Vagina (tissue), 2 donors: ENCODE measurements at regions not wholly inside any gene's neighbourhood (a gene's known extent, or its start where the extent isn't known, plus 50 kb on each side); places are given as distances from the start of the nearest gene placed in this dataset.

Experiments used
- POLR2A ChIP-seq, 2 donors: fragments of 450-650 bp; IDR thresholded peaks; one replicate each; pipeline ENCODE4 v1.6.1; 2017; ENCODE audit warnings: antibody characterized with exemption in 2 of 2, mild to moderate bottlenecking in 2 of 2, moderate library complexity in 2 of 2
- POLR2AphosphoS5 ChIP-seq, 2 donors: sonication (generic); formaldehyde crosslinking; IDR thresholded peaks; one replicate each; pipeline ENCODE4 v1.9.0; 2017; ENCODE audit warnings: antibody characterized with exemption in 2 of 2, mild to moderate bottlenecking in 2 of 2, low read depth in 1 of 2; ENCODE audit not compliant: insufficient read depth in 1 of 2
- TF ChIP-seq, protein P1 (sequence below), 3 experiments: fragments of 450-650 bp in 2 of 3; fragments of 200-600 bp in 1 of 3; sonication (generic) in 1 of 3; IDR thresholded peaks; one replicate each; pipeline ENCODE4 v1.5.1; 2017 to 2019; ENCODE audit warnings: antibody characterized with exemption in 3 of 3, mild to moderate bottlenecking in 2 of 3, moderate library complexity in 2 of 3

DNA sequence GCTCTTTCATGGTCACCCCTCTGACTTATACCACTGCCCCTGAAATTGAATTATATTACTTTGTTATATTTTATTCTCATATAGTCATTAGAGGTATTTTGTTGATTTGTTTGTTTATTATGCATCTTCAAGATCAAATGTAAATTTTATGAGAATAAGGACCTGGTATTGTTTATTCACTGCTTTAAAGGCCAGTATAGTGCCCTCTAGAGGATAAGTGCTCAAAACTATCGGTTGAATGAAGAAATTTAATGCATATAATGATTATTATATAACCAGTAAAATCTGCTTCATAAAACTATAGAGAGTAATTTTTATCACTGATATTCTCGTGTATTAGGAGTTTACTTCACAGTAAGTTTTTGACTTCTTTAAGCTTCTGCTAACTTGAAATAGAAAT, 1401.9 kb downstream of the SLITRK1 start:
- no peak for TF ChIP-seq POLR2AphosphoS5 (IDR thresholded peaks at IDR 0.05; ENCODE audit: insufficient read depth in 1 of 2, low read depth in 1 of 2)
- TF ChIP-seq POLR2A (IDR thresholded peaks at IDR 0.05): no peak
- TF ChIP-seq, protein P1, sequence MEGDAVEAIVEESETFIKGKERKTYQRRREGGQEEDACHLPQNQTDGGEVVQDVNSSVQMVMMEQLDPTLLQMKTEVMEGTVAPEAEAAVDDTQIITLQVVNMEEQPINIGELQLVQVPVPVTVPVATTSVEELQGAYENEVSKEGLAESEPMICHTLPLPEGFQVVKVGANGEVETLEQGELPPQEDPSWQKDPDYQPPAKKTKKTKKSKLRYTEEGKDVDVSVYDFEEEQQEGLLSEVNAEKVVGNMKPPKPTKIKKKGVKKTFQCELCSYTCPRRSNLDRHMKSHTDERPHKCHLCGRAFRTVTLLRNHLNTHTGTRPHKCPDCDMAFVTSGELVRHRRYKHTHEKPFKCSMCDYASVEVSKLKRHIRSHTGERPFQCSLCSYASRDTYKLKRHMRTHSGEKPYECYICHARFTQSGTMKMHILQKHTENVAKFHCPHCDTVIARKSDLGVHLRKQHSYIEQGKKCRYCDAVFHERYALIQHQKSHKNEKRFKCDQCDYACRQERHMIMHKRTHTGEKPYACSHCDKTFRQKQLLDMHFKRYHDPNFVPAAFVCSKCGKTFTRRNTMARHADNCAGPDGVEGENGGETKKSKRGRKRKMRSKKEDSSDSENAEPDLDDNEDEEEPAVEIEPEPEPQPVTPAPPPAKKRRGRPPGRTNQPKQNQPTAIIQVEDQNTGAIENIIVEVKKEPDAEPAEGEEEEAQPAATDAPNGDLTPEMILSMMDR (IDR thresholded peaks at IDR 0.05): no peak
